ENCODE measurements at regions not wholly inside any gene's neighbourhood (a gene's known extent, or its start where the extent isn't known, plus 50 kb on each side); places are given as distances from the start of the nearest gene placed in this dataset.

DNA sequence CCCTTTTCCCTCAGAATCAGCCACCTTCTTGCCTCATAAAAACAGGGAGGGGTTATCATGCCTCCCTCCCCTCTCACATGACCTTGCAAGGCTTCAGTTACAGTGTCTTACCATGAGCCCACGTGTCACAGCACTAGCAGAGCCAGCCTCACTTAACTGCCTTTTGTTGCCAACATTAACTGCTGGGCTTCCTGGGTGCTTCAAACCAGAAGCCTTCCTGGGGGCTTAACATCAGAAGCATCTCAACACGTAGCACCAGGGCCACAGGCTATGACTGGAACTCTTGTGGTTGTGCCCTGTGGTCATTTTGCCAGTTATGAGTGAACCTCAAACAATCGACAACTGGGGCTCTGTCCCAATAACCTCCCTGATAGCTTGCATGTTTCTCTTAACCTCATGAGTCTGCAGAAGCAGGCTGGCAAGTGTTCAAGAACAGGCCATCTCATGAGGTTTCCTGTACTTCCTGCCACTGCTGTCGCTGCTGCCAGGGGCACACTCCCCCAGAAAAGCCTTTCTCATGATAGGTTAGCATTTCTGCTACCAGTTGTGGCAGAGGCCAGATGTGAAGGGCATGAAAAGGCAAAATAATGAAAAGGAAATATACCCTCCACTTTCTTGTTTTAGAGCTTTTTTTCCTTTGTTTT is 132.2 kb downstream of the GLUL start (continued):
- peak; percentile 27; the same call in 1 of the 2 replicates for TF ChIP-seq NR2C1 (IDR thresholded peaks at IDR 0.05)
- peak; percentile 86 for TF ChIP-seq NR2C1 (tag; IDR thresholded peaks at IDR 0.05)
- TF ChIP-seq, protein P1, sequence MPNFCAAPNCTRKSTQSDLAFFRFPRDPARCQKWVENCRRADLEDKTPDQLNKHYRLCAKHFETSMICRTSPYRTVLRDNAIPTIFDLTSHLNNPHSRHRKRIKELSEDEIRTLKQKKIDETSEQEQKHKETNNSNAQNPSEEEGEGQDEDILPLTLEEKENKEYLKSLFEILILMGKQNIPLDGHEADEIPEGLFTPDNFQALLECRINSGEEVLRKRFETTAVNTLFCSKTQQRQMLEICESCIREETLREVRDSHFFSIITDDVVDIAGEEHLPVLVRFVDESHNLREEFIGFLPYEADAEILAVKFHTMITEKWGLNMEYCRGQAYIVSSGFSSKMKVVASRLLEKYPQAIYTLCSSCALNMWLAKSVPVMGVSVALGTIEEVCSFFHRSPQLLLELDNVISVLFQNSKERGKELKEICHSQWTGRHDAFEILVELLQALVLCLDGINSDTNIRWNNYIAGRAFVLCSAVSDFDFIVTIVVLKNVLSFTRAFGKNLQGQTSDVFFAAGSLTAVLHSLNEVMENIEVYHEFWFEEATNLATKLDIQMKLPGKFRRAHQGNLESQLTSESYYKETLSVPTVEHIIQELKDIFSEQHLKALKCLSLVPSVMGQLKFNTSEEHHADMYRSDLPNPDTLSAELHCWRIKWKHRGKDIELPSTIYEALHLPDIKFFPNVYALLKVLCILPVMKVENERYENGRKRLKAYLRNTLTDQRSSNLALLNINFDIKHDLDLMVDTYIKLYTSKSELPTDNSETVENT (CRISPR knock-in tag; IDR thresholded peaks at IDR 0.05), result no peak
- no peak for TF ChIP-seq ZNF785 (CRISPR knock-in tag; IDR thresholded peaks at IDR 0.05)
- peak; percentile 8; the same call in 1 of the 2 replicates for TF ChIP-seq TAL1 (IDR thresholded peaks at IDR 0.05)
- peak; percentile 94 for TF ChIP-seq MYC (IDR thresholded peaks at IDR 0.05; ENCODE audit: low read depth, low read length)
- TF ChIP-seq MYC (CRISPR knock-in tag; IDR thresholded peaks at IDR 0.05; ENCODE audit: borderline replicate concordance, low read depth), result peak; percentile 77; the same call in 1 of the 2 replicates
- no peak for TF ChIP-seq TRIM28 (IDR thresholded peaks at IDR 0.05)
- TF ChIP-seq XRCC5 (IDR thresholded peaks at IDR 0.05; ENCODE audit: low read depth, low read length), result no peak
- no peak for TF ChIP-seq MAFK (IDR thresholded peaks at IDR 0.05; ENCODE audit: low read length)
- TF ChIP-seq HDAC3 (IDR thresholded peaks at IDR 0.05; ENCODE audit: borderline replicate concordance, partially characterized antibody), result no peak
- TF ChIP-seq ZFP1 (CRISPR knock-in tag; IDR thresholded peaks at IDR 0.05), result 0 out of 2 replicates have a peak, but pooled peaks have one; percentile 4
- TF ChIP-seq YY1 (IDR thresholded peaks at IDR 0.05; ENCODE audit: borderline replicate concordance in 1 of 3, control insufficient read depth in 1 of 3, extremely low read depth in 1 of 3, insufficient read depth in 3 of 3, insufficient read length in 1 of 3, insufficient replicate concordance in 2 of 3, low read depth in 1 of 3, low read length in 2 of 3), result no peak
- no peak for TF ChIP-seq SAFB2 (IDR thresholded peaks at IDR 0.05; ENCODE audit: borderline replicate concordance, low read depth, low read length, severe bottlenecking)
- no peak for TF ChIP-seq RBM14 (IDR thresholded peaks at IDR 0.05; ENCODE audit: borderline replicate concordance, insufficient read depth, low read depth, low read length)
- TF ChIP-seq ZNF3 (CRISPR knock-in tag; IDR thresholded peaks at IDR 0.05), result no peak
- TF ChIP-seq HDAC2 (IDR thresholded peaks at IDR 0.05), result 0 out of 2 replicates have a peak, but pooled peaks have one; percentile 38
- TF ChIP-seq KDM5B (IDR thresholded peaks at IDR 0.05; ENCODE audit: insufficient replicate concordance, low read depth, low read length), result no peak
- TF ChIP-seq HCFC1 (IDR thresholded peaks at IDR 0.05; ENCODE audit: low read depth, low read length), result no peak
- TF ChIP-seq BACH1 (tag; IDR thresholded peaks at IDR 0.05), result peak; percentile 72
- TF ChIP-seq SMAD4 (CRISPR knock-in tag; conservative IDR thresholded peaks at IDR 0.05), result peak; percentile 97
- no peak for TF ChIP-seq POLR2AphosphoS2 (IDR thresholded peaks at IDR 0.05; ENCODE audit: low read length)
- no peak for TF ChIP-seq SRSF7 (optimal IDR thresholded peaks at IDR 0.05; ENCODE audit: low read depth, low read length)
- TF ChIP-seq, protein P2, sequence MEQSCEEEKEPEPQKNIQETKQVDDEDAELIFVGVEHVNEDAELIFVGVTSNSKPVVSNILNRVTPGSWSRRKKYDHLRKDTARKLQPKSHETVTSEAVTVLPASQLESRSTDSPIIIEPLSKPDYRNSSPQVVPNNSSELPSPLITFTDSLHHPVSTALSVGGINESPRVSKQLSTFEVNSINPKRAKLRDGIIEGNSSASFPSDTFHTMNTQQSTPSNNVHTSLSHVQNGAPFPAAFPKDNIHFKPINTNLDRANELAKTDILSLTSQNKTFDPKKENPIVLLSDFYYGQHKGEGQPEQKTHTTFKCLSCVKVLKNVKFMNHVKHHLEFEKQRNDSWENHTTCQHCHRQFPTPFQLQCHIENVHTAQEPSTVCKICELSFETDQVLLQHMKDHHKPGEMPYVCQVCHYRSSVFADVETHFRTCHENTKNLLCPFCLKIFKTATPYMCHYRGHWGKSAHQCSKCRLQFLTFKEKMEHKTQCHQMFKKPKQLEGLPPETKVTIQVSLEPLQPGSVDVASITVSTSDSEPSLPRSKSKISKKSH (CRISPR knock-in tag; IDR thresholded peaks at IDR 0.05), result no peak
- TF ChIP-seq, protein P3, sequence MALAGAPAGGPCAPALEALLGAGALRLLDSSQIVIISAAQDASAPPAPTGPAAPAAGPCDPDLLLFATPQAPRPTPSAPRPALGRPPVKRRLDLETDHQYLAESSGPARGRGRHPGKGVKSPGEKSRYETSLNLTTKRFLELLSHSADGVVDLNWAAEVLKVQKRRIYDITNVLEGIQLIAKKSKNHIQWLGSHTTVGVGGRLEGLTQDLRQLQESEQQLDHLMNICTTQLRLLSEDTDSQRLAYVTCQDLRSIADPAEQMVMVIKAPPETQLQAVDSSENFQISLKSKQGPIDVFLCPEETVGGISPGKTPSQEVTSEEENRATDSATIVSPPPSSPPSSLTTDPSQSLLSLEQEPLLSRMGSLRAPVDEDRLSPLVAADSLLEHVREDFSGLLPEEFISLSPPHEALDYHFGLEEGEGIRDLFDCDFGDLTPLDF (CRISPR knock-in tag; IDR thresholded peaks at IDR 0.05), result no peak

Data from K562 (cell line).